ENCODE measurements at regions not wholly inside any gene's neighbourhood (a gene's known extent, or its start where the extent isn't known, plus 50 kb on each side); places are given as distances from the start of the nearest gene placed in this dataset.

GRCh38 chr16:63928421-63928820, 1193.4 kb downstream of the CDH11 start:
- Mint-ChIP-seq H3K4me1 (ENCODE audit: low read depth, unreplicated experiment) (no peaks in the 10 kb centered on the region), H3K36me3 (ENCODE audit: insufficient read depth, unreplicated experiment) (no peaks in the 10 kb centered on the region), H3K27ac (ENCODE audit: unreplicated experiment) (no peak overlapping the region), H3K9me3 (ENCODE audit: unreplicated experiment) (no peaks in the 10 kb centered on the region), H3K27me3 (ENCODE audit: insufficient read depth, unreplicated experiment) (no peaks in the 10 kb centered on the region), H3K4me3 (ENCODE audit: unreplicated experiment) (no peak overlapping the region)
- no TSS peak for BruUV-seq (replicated peaks)
- no peaks in the 10 kb centered on the region for H3K27me3 ChIP-seq (replicated peaks; ENCODE audit: control insufficient read depth, insufficient read depth, low read length)
- TF ChIP-seq CTCF (IDR thresholded peaks at IDR 0.05; ENCODE audit: insufficient read depth in 1 of 2, low read depth in 1 of 2, low read length in 1 of 2, severe bottlenecking in 1 of 2, unreplicated experiment in 1 of 2), result no peak
- intact Hi-C loops (cut with micrococcal nuclease; ENCODE audit: unreplicated experiment), result no loop called here
- H3K9me3 ChIP-seq, result no peaks in the 10 kb centered on the region; the same call in 1 of the 2 replicates
- H3K4me1 ChIP-seq, result no peaks in the 10 kb centered on the region
- CTCF ChIA-PET, result no interaction called here
- no peaks in the 10 kb centered on the region for H3K36me3 ChIP-seq (ENCODE audit: control insufficient read depth, insufficient read depth, low read length)
- H3K4me3 ChIP-seq (ENCODE audit: low read depth, low read length), result no peak overlapping the region
- no peak for DNase-seq
- POLR2A ChIA-PET, result no interaction called here

GRCh38 chr16:63925221-63925620, 1196.6 kb downstream of the CDH11 start:
- ChIA-PET CTCF (no interaction called here), POLR2A (no interaction called here)
- H3K4me1 Mint-ChIP-seq (ENCODE audit: low read depth, unreplicated experiment), result no peaks in the 10 kb centered on the region
- BruUV-seq (replicated peaks), result no TSS peak
- H3K27me3 Mint-ChIP-seq (ENCODE audit: insufficient read depth, unreplicated experiment), result no peaks in the 10 kb centered on the region
- H3K4me3 ChIP-seq (ENCODE audit: low read depth, low read length), result no peak overlapping the region
- H3K36me3 ChIP-seq (ENCODE audit: control insufficient read depth, insufficient read depth, low read length), result no peaks in the 10 kb centered on the region
- TF ChIP-seq CTCF (IDR thresholded peaks at IDR 0.05; ENCODE audit: insufficient read depth in 1 of 2, low read depth in 1 of 2, low read length in 1 of 2, severe bottlenecking in 1 of 2, unreplicated experiment in 1 of 2), result no peak
- H3K36me3 Mint-ChIP-seq (ENCODE audit: insufficient read depth, unreplicated experiment), result no peaks in the 10 kb centered on the region
- no peaks in the 10 kb centered on the region for H3K9me3 Mint-ChIP-seq (ENCODE audit: unreplicated experiment)
- no peaks in the 10 kb centered on the region for H3K27me3 ChIP-seq (replicated peaks; ENCODE audit: control insufficient read depth, insufficient read depth, low read length)
- H3K9me3 ChIP-seq, result no peaks in the 10 kb centered on the region; the same call in 1 of the 2 replicates
- DNase-seq, result no peak
- intact Hi-C loops (cut with micrococcal nuclease; ENCODE audit: unreplicated experiment), result no loop called here
- H3K4me3 Mint-ChIP-seq (ENCODE audit: unreplicated experiment), result no peak overlapping the region
- H3K4me1 ChIP-seq, result no peaks in the 10 kb centered on the region
- H3K27ac Mint-ChIP-seq (ENCODE audit: unreplicated experiment), result no peak overlapping the region

- no peaks in the 10 kb centered on the region for H3K36me3 ChIP-seq (ENCODE audit: control insufficient read depth, insufficient read depth, low read length)
- Mint-ChIP-seq H3K36me3 (ENCODE audit: insufficient read depth, unreplicated experiment) (no peaks in the 10 kb centered on the region), H3K27ac (ENCODE audit: unreplicated experiment) (no peak overlapping the region), H3K4me3 (ENCODE audit: unreplicated experiment) (no peak overlapping the region), H3K27me3 (ENCODE audit: insufficient read depth, unreplicated experiment) (no peaks in the 10 kb centered on the region), H3K9me3 (ENCODE audit: unreplicated experiment) (peaks cover 11% of the 10 kb centered on the region), H3K4me1 (ENCODE audit: low read depth, unreplicated experiment) (no peaks in the 10 kb centered on the region)
- intact Hi-C loops (cut with micrococcal nuclease; ENCODE audit: unreplicated experiment), result no loop called here
- DNase-seq, result no peak
- H3K4me3 ChIP-seq (ENCODE audit: low read depth, low read length), result no peak overlapping the region
- no peak for TF ChIP-seq CTCF (IDR thresholded peaks at IDR 0.05; ENCODE audit: insufficient read depth in 1 of 2, low read depth in 1 of 2, low read length in 1 of 2, severe bottlenecking in 1 of 2, unreplicated experiment in 1 of 2)
- H3K27me3 ChIP-seq (replicated peaks; ENCODE audit: control insufficient read depth, insufficient read depth, low read length), result no peaks in the 10 kb centered on the region
- no peaks in the 10 kb centered on the region for H3K4me1 ChIP-seq
- ChIA-PET CTCF (no interaction called here), POLR2A (no interaction called here)
- H3K9me3 ChIP-seq, result no peaks in the 10 kb centered on the region; the same call in 1 of the 2 replicates
- BruUV-seq (replicated peaks), result no TSS peak
Observed at GRCh38 chr16:63922560-63922959, 1199.3 kb downstream of the CDH11 start.
